Motor neuron (in vitro differentiated cells): ENCODE measurements at regions not wholly inside any gene's neighbourhood (a gene's known extent, or its start where the extent isn't known, plus 50 kb on each side); places are given as distances from the start of the nearest gene placed in this dataset.

Experiments used
- ATAC-seq, 8 experiments: fragments of 200-7000 bp; cut with Tn5 transposase; replicated peaks in 6 of 8; 2 replicates each; pipeline ENCODE4 v1.8.0; 2021; ENCODE audit warnings: mild to moderate bottlenecking in 8 of 8, moderate library complexity in 8 of 8
- H3K27ac ChIP-seq, 2 donors: fragments of 250-450 bp; sonication (Bioruptor Pico); 2 replicates each; pipeline ENCODE4 v1.9.0; 2021; ENCODE audit warnings: antibody characterized with exemption in 2 of 2, mild to moderate bottlenecking in 2 of 2, moderate library complexity in 1 of 2
- H3K4me1 ChIP-seq, 2 donors: fragments of 250-450 bp; sonication (Bioruptor Pico); replicated peaks in 1 of 2; 2 replicates each; pipeline ENCODE4 v1.6.1; 2021; ENCODE audit warnings: antibody characterized with exemption in 2 of 2, mild to moderate bottlenecking in 2 of 2, moderate library complexity in 1 of 2
- H3K4me3 ChIP-seq, 5 donors: fragments of 250-450 bp; sonication (Bioruptor Pico); 2 replicates each; pipeline ENCODE4 v1.9.0; 2021; ENCODE audit warnings: antibody characterized with exemption in 5 of 5, mild to moderate bottlenecking in 5 of 5, moderate library complexity in 4 of 5
- WGBS, 10 experiments: fragments of 450-650 bp; shearing (Covaris generic); methylation state at CpG; one replicate each; pipeline ENCODE4 v1.0.0; 2022; 5-methylcytosine and 5-hydroxymethylcytosine counted together
- in situ Hi-C, 9 experiments: fragments of 400-800 bp; cut with MboI; loops; one replicate each; pipeline ENCODE4 v1.15.0; 2021; ENCODE audit warnings: low sequenced_read_pairs in 9 of 9, low pct_unique_long_range_greater_than_20kb in 2 of 9; ENCODE audit not compliant: unreplicated experiment in 9 of 9

- ATAC-seq = no peak
- no peaks in the 10 kb centered on the region for H3K4me1 ChIP-seq
- H3K27ac ChIP-seq = no peak overlapping the region
- no peak overlapping the region for H3K4me3 ChIP-seq
- WGBS, 10 experiments = 80 to 100% (median 90%) methylated on average over 1 to 6 of the region's 6 CpGs; no CpG with 5 or more reads in 2 of the 10 experiments
- in situ Hi-C loops = loop anchor here in 1 of 9 experiments (25.0 kb wide), 1 partner anchor 139 kb away; the partner anchor contains the start of gene LMX1B
Measured at GRCh38 chr9:126750941-126751725, 53.7 kb upstream of the ZBTB43 start.

GRCh38 chr9:126752376-126752775 is 52.5 kb upstream of the ZBTB43 start:
- H3K27ac ChIP-seq = no peak overlapping the region
- in situ Hi-C loops = loop anchor here in 1 of 9 experiments (25.0 kb wide), 1 partner anchor 140 kb away; the partner anchor contains the start of gene LMX1B
- ATAC-seq = no peak
- 10 to 100% (median 55%) methylated on average over 2 to 3 of the region's 4 CpGs; no CpG with 5 or more reads in 4 of the 10 experiments for WGBS, 10 experiments
- no peaks in the 10 kb centered on the region for H3K4me1 ChIP-seq
- H3K4me3 ChIP-seq = no peak overlapping the region

GRCh38 chr9:126752881-126753670 is 51.8 kb upstream of the ZBTB43 start:
- no peak for ATAC-seq
- Histone ChIP-seq H3K27ac (no peak overlapping the region), H3K4me3 (no peak overlapping the region), H3K4me1 (no peaks in the 10 kb centered on the region)
- 0 to 100% (median 75%) methylated on average over 1 to 4 of the region's 10 CpGs; no CpG with 5 or more reads in 3 of the 10 experiments for WGBS, 10 experiments
- in situ Hi-C loops = loop anchor here in 1 of 9 experiments (25.0 kb wide), 1 partner anchor 141 kb away; the partner anchor contains the start of gene LMX1B

GRCh38 chr9:126754436-126755316 is 50.2 kb upstream of the ZBTB43 start:
- Histone ChIP-seq H3K4me3 (no peak overlapping the region), H3K4me1 (no peaks in the 10 kb centered on the region), H3K27ac (no peak overlapping the region)
- 28 to 100% (median 62%) methylated on average over 1 to 14 of the region's 19 CpGs for WGBS, 10 experiments
- peak in 2 of 8 experiments; percentile 30 to 45 for ATAC-seq
- in situ Hi-C loops = loop anchor here in 1 of 9 experiments (25.0 kb wide), 1 partner anchor 142 kb away; the partner anchor contains the start of gene LMX1B
